Sigmoid colon (tissue), 6 donors: ENCODE measurements at regions not wholly inside any gene's neighbourhood (a gene's known extent, or its start where the extent isn't known, plus 50 kb on each side); places are given as distances from the start of the nearest gene placed in this dataset.

ENCODE experiments used
- DNase-seq: peaks from one replicate; pipeline ENCODE4 v3.0.0-alpha.2; 2019
- H3K27ac ChIP-seq, 4 donors: fragments of 200-600 bp; sonication (generic); one replicate each; pipeline ENCODE4 v1.5.1; 2016 to 2019; ENCODE audit warnings: mild to moderate bottlenecking in 1 of 4
- H3K27me3 ChIP-seq, 3 donors: fragments of 200-600 bp; sonication (generic); one replicate each; pipeline ENCODE4 v1.5.1; 2019; ENCODE audit warnings: mild to moderate bottlenecking in 1 of 3
- H3K36me3 ChIP-seq, 4 donors: fragments of 200-600 bp; sonication (generic); one replicate each; pipeline ENCODE4 v1.5.1; 2016 to 2019
- H3K4me1 ChIP-seq, 4 donors: fragments of 200-600 bp; sonication (generic); one replicate each; pipeline ENCODE4 v1.5.1; 2017 to 2019
- H3K4me3 ChIP-seq, 4 donors: fragments of 200-600 bp; sonication (generic); one replicate each; pipeline ENCODE4 v1.5.1; 2017 to 2019; ENCODE audit warnings: mild to moderate bottlenecking in 2 of 4, moderate library complexity in 1 of 4
- H3K9me3 ChIP-seq, 4 donors: fragments of 200-600 bp in 3 of 4; sonication (generic) in 3 of 4; one replicate each; pipeline versions ENCODE4 v1.5.1 to v1.6.1; 2013 to 2019
- CTCF ChIP-seq, 4 experiments: fragments of 450-650 bp in 3 of 4; fragments of 200-600 bp in 1 of 4; IDR thresholded peaks; one replicate each; pipeline ENCODE4 v1.5.1; 2016 to 2019; ENCODE audit warnings: antibody characterized with exemption in 4 of 4, mild to moderate bottlenecking in 3 of 4, moderate library complexity in 2 of 4
- EP300 ChIP-seq, 4 donors: sonication (generic); formaldehyde crosslinking; IDR thresholded peaks; one replicate each; pipeline ENCODE4 v1.6.1; 2017; ENCODE audit warnings: antibody characterized with exemption in 4 of 4
- POLR2A ChIP-seq, 2 donors: fragments of 450-650 bp; IDR thresholded peaks; one replicate each; pipeline ENCODE4 v1.6.1; 2016; ENCODE audit warnings: antibody characterized with exemption in 2 of 2, mild to moderate bottlenecking in 2 of 2, moderate library complexity in 2 of 2
- POLR2AphosphoS5 ChIP-seq, 4 donors: sonication (generic); formaldehyde crosslinking; IDR thresholded peaks; one replicate each; pipeline ENCODE4 v1.6.1; 2017; ENCODE audit warnings: antibody characterized with exemption in 4 of 4
- WGBS, 2 donors: extraction: QIAGEN DNeasy Blood & Tissue Kit; methylation state at CpG; one replicate each; pipeline ENCODE4 v1.1.7; 2013; 5-methylcytosine and 5-hydroxymethylcytosine counted together
- intact Hi-C: fragments of 100-400 bp; cut with DNase I; formaldehyde crosslinking; loops from one replicate; pipeline ENCODE4 v1.15.1; 2023
- donor health status: healthy with polysubstance abuse.
- donor health status: healthy.

GRCh38 chr2:143955401-143956065, 564.4 kb downstream of the ZEB2 start:
- WGBS, 2 donors = 80 to 94% methylated on average over 2 of the region's 2 CpGs
- Histone ChIP-seq H3K9me3 (no peaks in the 10 kb centered on the region), H3K36me3 (no peaks in the 10 kb centered on the region), H3K4me1 (peaks cover 0 to 36% (median 17%) of the 10 kb centered on the region in 4 donors), H3K4me3 (no peak overlapping the region), H3K27me3 (no peaks in the 10 kb centered on the region), H3K27ac (peak overlapping the region in 2 of 4 donors; percentile 11 to 51)
- intact Hi-C loops = no loop called here
- no peak for DNase-seq
- TF ChIP-seq POLR2AphosphoS5 (IDR thresholded peaks at IDR 0.05) (no peak), POLR2A (IDR thresholded peaks at IDR 0.05) (no peak), CTCF (IDR thresholded peaks at IDR 0.05) (no peak), EP300 (IDR thresholded peaks at IDR 0.05) (no peak)

- Histone ChIP-seq H3K27ac (peak overlapping the region in 2 of 4 donors; percentile 33 to 51), H3K4me1 (peaks cover 0 to 43% (median 17%) of the 10 kb centered on the region in 4 donors), H3K36me3 (no peaks in the 10 kb centered on the region), H3K9me3 (no peaks in the 10 kb centered on the region), H3K27me3 (no peaks in the 10 kb centered on the region), H3K4me3 (no peak overlapping the region)
- DNase-seq = no peak
- intact Hi-C loops = no loop called here
- WGBS, 2 donors = 90 to 91% methylated on average over 2 of the region's 2 CpGs
- TF ChIP-seq CTCF (IDR thresholded peaks at IDR 0.05) (no peak), EP300 (IDR thresholded peaks at IDR 0.05) (no peak), POLR2AphosphoS5 (IDR thresholded peaks at IDR 0.05) (no peak), POLR2A (IDR thresholded peaks at IDR 0.05) (no peak)
Measured at GRCh38 chr2:143954844-143955243, 565.1 kb downstream of the ZEB2 start.

GRCh38 chr2:143954186-143954585, 565.7 kb downstream of the ZEB2 start:
- WGBS, 2 donors = 77 to 89% methylated on average over 4 of the region's 4 CpGs
- TF ChIP-seq CTCF (IDR thresholded peaks at IDR 0.05) (no peak), POLR2AphosphoS5 (IDR thresholded peaks at IDR 0.05) (no peak), POLR2A (IDR thresholded peaks at IDR 0.05) (no peak), EP300 (IDR thresholded peaks at IDR 0.05) (no peak)
- H3K9me3 ChIP-seq = no peaks in the 10 kb centered on the region

GRCh38 chr2:143953451-143954030, 566.4 kb downstream of the ZEB2 start:
- no peak overlapping the region for H3K4me3 ChIP-seq
- intact Hi-C loops = no loop called here
- H3K36me3 ChIP-seq = no peaks in the 10 kb centered on the region
- H3K9me3 ChIP-seq = no peaks in the 10 kb centered on the region
- peaks cover 0 to 56% (median 24%) of the 10 kb centered on the region in 4 donors for H3K4me1 ChIP-seq
- H3K27me3 ChIP-seq = no peaks in the 10 kb centered on the region
- TF ChIP-seq POLR2AphosphoS5 (IDR thresholded peaks at IDR 0.05) (no peak), POLR2A (IDR thresholded peaks at IDR 0.05) (no peak), EP300 (IDR thresholded peaks at IDR 0.05) (no peak), CTCF (IDR thresholded peaks at IDR 0.05) (no peak)
- DNase-seq = no peak
- 74 to 82% methylated on average over 2 of the region's 2 CpGs for WGBS, 2 donors
- peak overlapping the region in 2 of 4 donors; percentile 2 to 3 for H3K27ac ChIP-seq

More at GRCh38 chr2:143954186-143954585, 565.7 kb downstream of the ZEB2 start:
- intact Hi-C loops = no loop called here
- H3K27me3 ChIP-seq = no peaks in the 10 kb centered on the region
- DNase-seq = no peak
- no peak overlapping the region for H3K4me3 ChIP-seq
- H3K36me3 ChIP-seq = no peaks in the 10 kb centered on the region
- peak overlapping the region in 2 of 4 donors; percentile 3 to 51 for H3K27ac ChIP-seq
- peaks cover 0 to 49% (median 18%) of the 10 kb centered on the region in 4 donors for H3K4me1 ChIP-seq
